GM13976 (cell line): ENCODE measurements at regions not wholly inside any gene's neighbourhood (a gene's known extent, or its start where the extent isn't known, plus 50 kb on each side); places are given as distances from the start of the nearest gene placed in this dataset.
"Not testable (repeated sequence)": the region's sequence is repeated elsewhere in the genome, so short reads cannot be mapped to it uniquely, and the experiment has no call there.

Experiments used
- DNase-seq: peaks from one replicate; pipeline ENCODE4 v3.0.0; 2012; ENCODE audit warnings: low spot score
- in situ Hi-C: fragments of 300-500 bp; cut with MboI; formaldehyde crosslinking; loops from one replicate; pipeline ENCODE4 v1.12.0; 2022; ENCODE audit warnings: low sequenced_read_pairs, mixed read lengths, inconsistent platforms; ENCODE audit not compliant: unreplicated experiment
- TF ChIP-seq, protein P1 (sequence below): IDR thresholded peaks from 2 replicates; pipeline ENCODE4 v1.5.1; 2012; ENCODE audit warnings: borderline replicate concordance, mild to moderate bottlenecking; ENCODE audit not compliant: insufficient read depth; ENCODE audit errors: extremely low read depth, missing control alignments, control extremely low read depth

GRCh38 chrX:8010105-8010504 lies 82.9 kb upstream of the PNPLA4 start:
- TF ChIP-seq, protein P1, sequence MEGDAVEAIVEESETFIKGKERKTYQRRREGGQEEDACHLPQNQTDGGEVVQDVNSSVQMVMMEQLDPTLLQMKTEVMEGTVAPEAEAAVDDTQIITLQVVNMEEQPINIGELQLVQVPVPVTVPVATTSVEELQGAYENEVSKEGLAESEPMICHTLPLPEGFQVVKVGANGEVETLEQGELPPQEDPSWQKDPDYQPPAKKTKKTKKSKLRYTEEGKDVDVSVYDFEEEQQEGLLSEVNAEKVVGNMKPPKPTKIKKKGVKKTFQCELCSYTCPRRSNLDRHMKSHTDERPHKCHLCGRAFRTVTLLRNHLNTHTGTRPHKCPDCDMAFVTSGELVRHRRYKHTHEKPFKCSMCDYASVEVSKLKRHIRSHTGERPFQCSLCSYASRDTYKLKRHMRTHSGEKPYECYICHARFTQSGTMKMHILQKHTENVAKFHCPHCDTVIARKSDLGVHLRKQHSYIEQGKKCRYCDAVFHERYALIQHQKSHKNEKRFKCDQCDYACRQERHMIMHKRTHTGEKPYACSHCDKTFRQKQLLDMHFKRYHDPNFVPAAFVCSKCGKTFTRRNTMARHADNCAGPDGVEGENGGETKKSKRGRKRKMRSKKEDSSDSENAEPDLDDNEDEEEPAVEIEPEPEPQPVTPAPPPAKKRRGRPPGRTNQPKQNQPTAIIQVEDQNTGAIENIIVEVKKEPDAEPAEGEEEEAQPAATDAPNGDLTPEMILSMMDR: no peak
- DNase-seq: no peak
- in situ Hi-C loops: no loop called here

- TF ChIP-seq, protein P1: no peak
- in situ Hi-C loops: no loop called here
Observed at GRCh38 chrX:8005678-8006347, 78.6 kb upstream of the PNPLA4 start.

DNA sequence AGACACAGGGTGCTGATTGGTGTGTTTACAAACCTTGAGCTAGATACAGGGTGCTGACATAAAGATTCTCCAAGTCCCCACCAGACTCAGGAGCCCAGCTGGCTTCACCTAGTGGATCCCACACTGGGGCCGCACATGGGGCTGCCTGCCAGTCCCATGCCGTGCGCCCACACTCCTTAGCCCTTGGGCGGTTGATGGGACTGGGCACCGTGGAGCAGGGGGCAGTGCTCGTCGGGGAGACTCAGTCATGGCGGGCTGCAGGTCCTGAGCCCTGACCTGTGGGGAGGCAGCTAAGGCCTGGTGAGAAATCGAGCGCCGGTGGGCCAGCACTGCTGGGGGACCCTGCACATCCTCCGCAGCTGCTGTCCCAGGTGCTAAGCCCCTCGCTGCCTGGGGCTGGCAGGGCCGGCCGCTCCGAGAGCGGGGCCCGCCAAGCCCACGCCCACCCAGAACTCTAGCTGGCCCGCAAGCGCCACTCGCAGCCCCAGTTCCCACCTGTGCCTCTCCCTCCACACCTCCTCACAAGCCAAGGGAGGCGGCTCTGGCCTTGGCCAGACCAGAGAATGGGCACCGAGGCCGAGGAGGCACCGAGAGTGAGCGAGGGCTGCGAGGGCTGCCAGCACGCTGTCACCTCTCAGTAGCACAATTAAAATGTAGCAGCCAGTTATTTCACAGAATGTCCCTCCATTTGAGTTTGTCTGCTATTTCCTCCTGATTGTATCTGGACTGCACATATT lies 76.1 kb upstream of the PNPLA4 start:
- no peak for DNase-seq
- TF ChIP-seq, protein P1: no peak
- in situ Hi-C loops: no loop called here

More at GRCh38 chrX:8005678-8006347, 78.6 kb upstream of the PNPLA4 start:
- DNase-seq: no peak

DNA sequence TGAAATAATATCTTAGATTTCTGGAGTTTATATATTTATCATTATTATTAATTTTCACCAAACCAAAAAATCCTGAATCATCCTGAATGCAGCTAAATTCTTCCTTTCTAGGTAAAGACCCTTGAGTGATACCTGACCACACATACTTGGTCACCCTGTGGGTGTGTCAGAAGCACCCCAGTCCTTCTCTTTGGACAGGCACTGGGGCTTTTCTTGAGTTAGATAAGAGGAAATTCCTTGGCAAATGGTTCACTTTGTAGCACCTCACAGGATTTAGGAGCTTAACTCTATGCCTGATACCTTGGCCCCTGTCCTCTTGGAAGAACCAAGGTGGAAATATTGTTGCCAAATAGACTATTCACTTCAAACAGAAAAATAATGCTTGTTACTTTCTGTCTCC lies 69.6 kb upstream of the PNPLA4 start:
- DNase-seq: no peak
- TF ChIP-seq, protein P1: no peak
- in situ Hi-C loops: loop anchor here (10.0 kb wide), 1 partner anchor 748 kb away; no protein-coding TSS in a partner anchor

- in situ Hi-C loops: loop anchor here (10.0 kb wide), 1 partner anchor 748 kb away; no protein-coding TSS in a partner anchor
- TF ChIP-seq, protein P1: peak; percentile 54
- DNase-seq: peak; percentile 26
Observed at GRCh38 chrX:7996414-7996813, 69.2 kb upstream of the PNPLA4 start.

GRCh38 chrX:7993873-7994272 lies 66.7 kb upstream of the PNPLA4 start:
- DNase-seq: no peak
- in situ Hi-C loops: loop anchor here (10.0 kb wide), 1 partner anchor 751 kb away; no protein-coding TSS in a partner anchor
- TF ChIP-seq, protein P1: no peak

- DNase-seq, in situ Hi-C loops: not testable (repeated sequence)
Observed at GRCh38 chrX:7988013-7988759, 61.0 kb upstream of the PNPLA4 start.
